DOHH2 (cell line): ENCODE measurements at regions not wholly inside any gene's neighbourhood (a gene's known extent, or its start where the extent isn't known, plus 50 kb on each side); places are given as distances from the start of the nearest gene placed in this dataset.
"Not testable (repeated sequence)": the region's sequence is repeated elsewhere in the genome, so short reads cannot be mapped to it uniquely, and the experiment has no call there.

Experiments
- H3F3A ChIP-seq: fragments of 200-600 bp; sonication (generic), shearing (Covaris generic); 2 replicates; pipeline ENCODE4 v1.6.0; 2016; ENCODE audit warnings: antibody characterized with exemption, mild to moderate bottlenecking; ENCODE audit not compliant: control insufficient read depth, insufficient read depth
- H3K27ac ChIP-seq: fragments of 200-600 bp; sonication (generic); 2 replicates; pipeline ENCODE4 v1.5.1; 2014; ENCODE audit warnings: low read depth, mild to moderate bottlenecking, low read length, moderate library complexity
- H3K27me3 ChIP-seq: fragments of 200-600 bp; sonication (generic); 2 replicates; pipeline ENCODE4 v1.6.1; 2014; ENCODE audit warnings: mild to moderate bottlenecking, low read length, mixed read lengths; ENCODE audit not compliant: control insufficient read depth
- H3K36me3 ChIP-seq: fragments of 200-600 bp; sonication (generic); 2 replicates; pipeline ENCODE4 v1.6.1; 2014; ENCODE audit warnings: mild to moderate bottlenecking, low read length, moderate library complexity, mixed read lengths; ENCODE audit not compliant: control insufficient read depth
- H3K4me1 ChIP-seq: fragments of 200-600 bp; sonication (generic); 2 replicates; pipeline ENCODE4 v1.6.1; 2014; ENCODE audit warnings: mild to moderate bottlenecking, low read length, mixed read lengths; ENCODE audit not compliant: control insufficient read depth
- H3K4me2 ChIP-seq: fragments of 200-600 bp; sonication (generic); 2 replicates; pipeline ENCODE4 v1.6.0; 2014; ENCODE audit warnings: mild to moderate bottlenecking, low read length, moderate library complexity
- H3K4me3 ChIP-seq: fragments of 200-600 bp; sonication (generic); 2 replicates; pipeline ENCODE4 v1.5.1; 2014; ENCODE audit warnings: mild to moderate bottlenecking, low read length, mixed read lengths
- H3K79me2 ChIP-seq: fragments of 200-600 bp; sonication (generic); 2 replicates; pipeline ENCODE4 v1.6.1; 2014; ENCODE audit warnings: mild to moderate bottlenecking, low read length, mixed read lengths; ENCODE audit not compliant: control insufficient read depth
- H3K9me2 ChIP-seq: fragments of 200-600 bp; sonication (generic); replicated peaks from 2 replicates; pipeline ENCODE4 v1.6.1; 2014; ENCODE audit warnings: mild to moderate bottlenecking, low read length, mixed read lengths; ENCODE audit not compliant: control insufficient read depth
- H3K9me3 ChIP-seq: fragments of 200-600 bp; sonication (generic); 2 replicates; pipeline ENCODE4 v1.6.1; 2014; ENCODE audit warnings: antibody characterized with exemption, low read length, mixed read lengths; ENCODE audit not compliant: control insufficient read depth, insufficient read depth
- H4K20me1 ChIP-seq: fragments of 200-600 bp; sonication (generic); 2 replicates; pipeline ENCODE4 v1.6.0; 2014; ENCODE audit warnings: low read depth, mild to moderate bottlenecking, antibody characterized with exemption, low read length, moderate library complexity; ENCODE audit not compliant: control insufficient read depth, insufficient read depth
- EZH2phosphoT487 ChIP-seq: fragments of 200-600 bp; sonication (generic); IDR thresholded peaks from 2 replicates; pipeline ENCODE4 v1.6.1; 2017; ENCODE audit warnings: borderline replicate concordance, mild to moderate bottlenecking, antibody characterized with exemption, low read length, moderate library complexity, mixed read lengths
- TF ChIP-seq, protein P1 (sequence below): fragments of 200-600 bp; sonication (generic); IDR thresholded peaks from one replicate; pipeline ENCODE4 v1.5.1; 2014; ENCODE audit warnings: antibody characterized with exemption, mild to moderate bottlenecking, low read depth, low read length; ENCODE audit not compliant: poor library complexity, severe bottlenecking

DNA sequence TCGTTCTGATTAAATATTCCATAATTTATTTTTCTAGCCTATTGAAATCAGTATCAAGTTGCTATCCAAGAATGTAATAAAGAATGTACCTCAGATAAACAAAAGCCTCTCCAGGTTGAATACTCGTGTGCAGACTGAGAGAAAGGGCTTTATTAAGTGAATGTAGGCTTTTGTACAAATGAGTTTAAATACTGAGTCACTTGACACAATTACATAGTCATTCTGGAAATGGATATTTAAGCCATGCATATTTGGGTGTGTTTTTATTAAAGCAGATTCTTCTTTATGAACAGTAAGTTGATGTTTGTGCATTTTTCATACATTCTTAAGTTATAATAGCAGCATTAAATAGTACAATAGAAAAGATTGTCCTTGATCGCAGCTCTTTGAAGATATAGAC is 139.8 kb upstream of the GK2 start:
- Histone ChIP-seq H3K4me2 (no peak overlapping the region), H3K9me3 (no peaks in the 10 kb centered on the region), H3K27ac (no peak overlapping the region), H3K27me3 (no peaks in the 10 kb centered on the region), H3K9me2 (no peaks in the 10 kb centered on the region), H3K4me3 (no peak overlapping the region), H3K79me2 (no peaks in the 10 kb centered on the region), H3K36me3 (no peaks in the 10 kb centered on the region), H4K20me1 (no peaks in the 10 kb centered on the region), H3K4me1 (no peaks in the 10 kb centered on the region), H3F3A (no peaks in the 10 kb centered on the region)
- no peak for TF ChIP-seq EZH2phosphoT487
- TF ChIP-seq, protein P1, sequence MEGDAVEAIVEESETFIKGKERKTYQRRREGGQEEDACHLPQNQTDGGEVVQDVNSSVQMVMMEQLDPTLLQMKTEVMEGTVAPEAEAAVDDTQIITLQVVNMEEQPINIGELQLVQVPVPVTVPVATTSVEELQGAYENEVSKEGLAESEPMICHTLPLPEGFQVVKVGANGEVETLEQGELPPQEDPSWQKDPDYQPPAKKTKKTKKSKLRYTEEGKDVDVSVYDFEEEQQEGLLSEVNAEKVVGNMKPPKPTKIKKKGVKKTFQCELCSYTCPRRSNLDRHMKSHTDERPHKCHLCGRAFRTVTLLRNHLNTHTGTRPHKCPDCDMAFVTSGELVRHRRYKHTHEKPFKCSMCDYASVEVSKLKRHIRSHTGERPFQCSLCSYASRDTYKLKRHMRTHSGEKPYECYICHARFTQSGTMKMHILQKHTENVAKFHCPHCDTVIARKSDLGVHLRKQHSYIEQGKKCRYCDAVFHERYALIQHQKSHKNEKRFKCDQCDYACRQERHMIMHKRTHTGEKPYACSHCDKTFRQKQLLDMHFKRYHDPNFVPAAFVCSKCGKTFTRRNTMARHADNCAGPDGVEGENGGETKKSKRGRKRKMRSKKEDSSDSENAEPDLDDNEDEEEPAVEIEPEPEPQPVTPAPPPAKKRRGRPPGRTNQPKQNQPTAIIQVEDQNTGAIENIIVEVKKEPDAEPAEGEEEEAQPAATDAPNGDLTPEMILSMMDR: no peak

DNA sequence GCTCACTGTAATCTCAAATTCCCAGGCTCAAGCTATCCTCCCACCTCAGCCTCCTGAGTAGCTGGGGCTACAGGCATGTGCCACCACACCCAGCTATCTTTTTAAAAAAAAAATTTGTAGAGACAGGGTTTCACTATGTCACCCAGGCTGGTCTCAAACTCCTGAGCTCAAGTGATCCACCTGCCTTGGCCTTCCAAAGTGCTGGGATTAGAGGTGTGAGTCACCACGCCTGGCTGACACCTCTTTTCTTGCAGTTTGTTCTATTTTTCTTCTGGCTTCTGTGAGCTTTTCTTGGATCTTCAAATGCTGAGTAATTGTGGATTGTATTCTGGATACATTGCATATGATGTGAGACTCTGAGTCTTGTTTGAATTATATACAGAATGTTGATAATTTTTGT is 137.3 kb upstream of the GK2 start:
- H3F3A ChIP-seq, H3K36me3 ChIP-seq, H3K4me3 ChIP-seq, H3K79me2 ChIP-seq, H3K4me1 ChIP-seq, H3K9me3 ChIP-seq, H4K20me1 ChIP-seq, H3K4me2 ChIP-seq, H3K9me2 ChIP-seq, H3K27me3 ChIP-seq, H3K27ac ChIP-seq: not testable (repeated sequence)

DNA sequence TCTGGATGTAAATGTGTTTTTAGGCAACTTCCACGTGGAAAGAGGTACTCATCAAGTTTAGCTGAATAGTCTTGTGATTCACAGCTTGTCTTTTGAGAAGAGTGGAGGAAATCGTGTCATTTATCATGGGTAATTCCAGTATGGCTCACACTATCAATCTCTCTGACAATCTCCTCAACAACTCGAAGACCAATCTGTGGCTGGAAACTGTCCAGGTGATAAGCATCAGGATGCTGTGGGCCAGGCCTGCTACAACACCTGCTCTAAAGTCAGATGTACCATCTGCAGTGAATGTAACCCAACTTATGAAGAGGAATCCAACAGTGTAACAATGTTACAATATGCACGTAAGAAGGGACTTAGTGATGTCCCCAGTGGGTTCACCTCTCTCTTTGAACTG is 132.1 kb upstream of the GK2 start:
- Histone ChIP-seq H3K9me2 (no peaks in the 10 kb centered on the region), H3F3A (no peaks in the 10 kb centered on the region), H3K36me3 (no peaks in the 10 kb centered on the region), H3K27ac (no peak overlapping the region), H3K9me3 (no peaks in the 10 kb centered on the region), H3K4me2 (no peak overlapping the region), H3K4me1 (no peaks in the 10 kb centered on the region), H3K4me3 (no peak overlapping the region), H3K27me3 (no peaks in the 10 kb centered on the region), H3K79me2 (no peaks in the 10 kb centered on the region), H4K20me1 (no peaks in the 10 kb centered on the region)
- no peak for TF ChIP-seq EZH2phosphoT487
- TF ChIP-seq, protein P1: no peak

DNA sequence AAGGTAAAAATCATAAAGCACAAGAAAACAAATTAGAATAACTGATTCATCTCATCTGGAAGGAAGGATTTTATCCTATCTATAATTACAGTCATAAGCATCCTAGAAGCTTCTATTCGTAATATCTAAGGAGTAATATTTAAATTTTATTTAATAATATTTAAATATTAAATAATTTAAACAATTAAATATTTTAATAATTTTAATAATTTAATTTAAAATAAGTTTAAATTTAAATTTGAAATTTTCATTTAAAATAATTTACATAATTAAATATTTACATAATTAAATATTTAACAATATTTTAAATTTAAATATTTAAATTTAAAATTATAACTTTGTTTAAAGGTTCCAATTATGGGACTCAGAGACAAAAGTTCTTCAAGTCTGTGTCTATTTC is 127.5 kb upstream of the GK2 start:
- H3K9me2 ChIP-seq: no peaks in the 10 kb centered on the region
- H3K79me2 ChIP-seq: no peaks in the 10 kb centered on the region
- H3K4me1 ChIP-seq: no peaks in the 10 kb centered on the region
- no peak overlapping the region for H3K27ac ChIP-seq
- H3K4me2 ChIP-seq: no peak overlapping the region
- H3F3A ChIP-seq: no peaks in the 10 kb centered on the region
- no peaks in the 10 kb centered on the region for H4K20me1 ChIP-seq
- H3K4me3 ChIP-seq: no peak overlapping the region
- H3K36me3 ChIP-seq: no peaks in the 10 kb centered on the region
- no peaks in the 10 kb centered on the region for H3K27me3 ChIP-seq
- no peaks in the 10 kb centered on the region for H3K9me3 ChIP-seq
- TF ChIP-seq, protein P1: no peak
- no peak for TF ChIP-seq EZH2phosphoT487
